Panc1 (cell line): ENCODE measurements at regions not wholly inside any gene's neighbourhood (a gene's known extent, or its start where the extent isn't known, plus 50 kb on each side); places are given as distances from the start of the nearest gene placed in this dataset.

Source experiments
- POLR2AphosphoS5 ChIP-seq: IDR thresholded peaks from 2 replicates; pipeline ENCODE4 v1.6.1; 2012; ENCODE audit warnings: mild to moderate bottlenecking, low read depth, low read length, moderate library complexity
- TF ChIP-seq, protein P1 (sequence below): fragments of 450-650 bp; IDR thresholded peaks from 2 replicates; pipeline ENCODE4 v1.5.1; 2017; ENCODE audit warnings: mild to moderate bottlenecking

GRCh38 chr7:52700349-52700748, 335.1 kb upstream of the POM121L12 start:
- TF ChIP-seq POLR2AphosphoS5: no peak
- TF ChIP-seq, protein P1, sequence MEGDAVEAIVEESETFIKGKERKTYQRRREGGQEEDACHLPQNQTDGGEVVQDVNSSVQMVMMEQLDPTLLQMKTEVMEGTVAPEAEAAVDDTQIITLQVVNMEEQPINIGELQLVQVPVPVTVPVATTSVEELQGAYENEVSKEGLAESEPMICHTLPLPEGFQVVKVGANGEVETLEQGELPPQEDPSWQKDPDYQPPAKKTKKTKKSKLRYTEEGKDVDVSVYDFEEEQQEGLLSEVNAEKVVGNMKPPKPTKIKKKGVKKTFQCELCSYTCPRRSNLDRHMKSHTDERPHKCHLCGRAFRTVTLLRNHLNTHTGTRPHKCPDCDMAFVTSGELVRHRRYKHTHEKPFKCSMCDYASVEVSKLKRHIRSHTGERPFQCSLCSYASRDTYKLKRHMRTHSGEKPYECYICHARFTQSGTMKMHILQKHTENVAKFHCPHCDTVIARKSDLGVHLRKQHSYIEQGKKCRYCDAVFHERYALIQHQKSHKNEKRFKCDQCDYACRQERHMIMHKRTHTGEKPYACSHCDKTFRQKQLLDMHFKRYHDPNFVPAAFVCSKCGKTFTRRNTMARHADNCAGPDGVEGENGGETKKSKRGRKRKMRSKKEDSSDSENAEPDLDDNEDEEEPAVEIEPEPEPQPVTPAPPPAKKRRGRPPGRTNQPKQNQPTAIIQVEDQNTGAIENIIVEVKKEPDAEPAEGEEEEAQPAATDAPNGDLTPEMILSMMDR: no peak
